GM10266 (cell line): ENCODE measurements at regions not wholly inside any gene's neighbourhood (a gene's known extent, or its start where the extent isn't known, plus 50 kb on each side); places are given as distances from the start of the nearest gene placed in this dataset.

Experiments
- DNase-seq: peaks from one replicate; pipeline ENCODE4 v3.0.0; 2012; ENCODE audit errors: extremely low spot score
- TF ChIP-seq, protein P1 (sequence below): IDR thresholded peaks from 2 replicates; pipeline ENCODE4 v1.5.1; 2012; ENCODE audit warnings: mild to moderate bottlenecking, low read depth; ENCODE audit not compliant: control insufficient read depth, insufficient read depth; ENCODE audit errors: missing control alignments

DNA sequence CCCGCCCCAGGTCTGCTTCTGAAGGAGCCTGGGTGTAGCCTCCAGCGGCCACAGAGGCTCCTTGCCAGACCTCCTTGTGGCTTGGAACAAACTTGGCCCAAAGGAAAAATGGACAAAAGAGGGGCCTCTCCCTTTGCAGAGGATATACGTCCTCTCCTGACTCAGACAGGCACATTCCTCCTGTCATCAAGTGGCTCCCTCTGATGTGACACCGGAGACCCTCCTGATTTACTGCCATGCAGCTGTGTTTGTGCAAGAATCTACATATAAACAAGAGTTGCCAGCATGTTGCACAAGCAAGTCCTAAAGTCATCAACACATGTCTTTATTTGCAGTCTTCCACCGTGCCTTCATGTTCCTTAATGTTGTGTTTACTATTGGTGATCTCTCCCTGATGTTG is 54.1 kb upstream of the F3 start:
- TF ChIP-seq, protein P1, sequence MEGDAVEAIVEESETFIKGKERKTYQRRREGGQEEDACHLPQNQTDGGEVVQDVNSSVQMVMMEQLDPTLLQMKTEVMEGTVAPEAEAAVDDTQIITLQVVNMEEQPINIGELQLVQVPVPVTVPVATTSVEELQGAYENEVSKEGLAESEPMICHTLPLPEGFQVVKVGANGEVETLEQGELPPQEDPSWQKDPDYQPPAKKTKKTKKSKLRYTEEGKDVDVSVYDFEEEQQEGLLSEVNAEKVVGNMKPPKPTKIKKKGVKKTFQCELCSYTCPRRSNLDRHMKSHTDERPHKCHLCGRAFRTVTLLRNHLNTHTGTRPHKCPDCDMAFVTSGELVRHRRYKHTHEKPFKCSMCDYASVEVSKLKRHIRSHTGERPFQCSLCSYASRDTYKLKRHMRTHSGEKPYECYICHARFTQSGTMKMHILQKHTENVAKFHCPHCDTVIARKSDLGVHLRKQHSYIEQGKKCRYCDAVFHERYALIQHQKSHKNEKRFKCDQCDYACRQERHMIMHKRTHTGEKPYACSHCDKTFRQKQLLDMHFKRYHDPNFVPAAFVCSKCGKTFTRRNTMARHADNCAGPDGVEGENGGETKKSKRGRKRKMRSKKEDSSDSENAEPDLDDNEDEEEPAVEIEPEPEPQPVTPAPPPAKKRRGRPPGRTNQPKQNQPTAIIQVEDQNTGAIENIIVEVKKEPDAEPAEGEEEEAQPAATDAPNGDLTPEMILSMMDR, result no peak
- DNase-seq, result no peak

DNA sequence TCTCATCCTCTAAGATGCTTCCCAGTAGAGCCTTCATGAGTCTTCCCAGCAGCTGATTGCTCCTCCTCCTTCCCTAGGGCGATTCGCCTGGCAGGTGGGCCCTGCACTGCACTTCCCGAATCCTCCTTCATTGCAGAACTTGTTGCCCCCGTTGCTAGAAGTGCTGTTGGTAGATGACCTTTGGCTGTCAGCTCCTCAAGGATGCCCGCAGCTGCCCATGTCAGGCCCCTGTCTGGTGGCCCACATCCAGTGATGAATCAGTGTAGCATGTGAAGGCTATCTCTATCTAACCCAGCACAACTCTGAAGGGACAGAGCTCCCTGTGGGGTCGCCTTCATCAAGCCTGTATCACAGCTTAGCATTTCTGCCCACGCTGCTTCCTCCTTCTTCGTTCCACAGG is 52.1 kb upstream of the F3 start:
- no peak for DNase-seq
- TF ChIP-seq, protein P1, result no peak

DNA sequence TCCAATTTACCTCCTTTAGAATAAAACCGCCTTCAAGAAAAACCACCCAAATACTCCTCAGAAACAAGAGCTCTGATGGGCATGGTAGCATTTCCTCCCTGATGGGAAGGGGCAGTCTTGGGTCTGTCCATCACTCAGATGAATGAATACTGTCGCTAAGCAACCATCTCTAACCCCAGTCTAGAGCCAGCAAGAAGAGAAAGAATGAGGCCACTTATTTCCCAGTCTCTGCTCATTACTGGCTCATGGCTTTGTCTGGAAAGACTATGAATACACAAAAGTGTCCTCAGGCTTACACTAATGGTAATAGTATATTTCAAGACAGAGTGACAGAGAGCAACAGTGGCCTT is 51.0 kb upstream of the F3 start:
- no peak for DNase-seq
- TF ChIP-seq, protein P1, result no peak

DNA sequence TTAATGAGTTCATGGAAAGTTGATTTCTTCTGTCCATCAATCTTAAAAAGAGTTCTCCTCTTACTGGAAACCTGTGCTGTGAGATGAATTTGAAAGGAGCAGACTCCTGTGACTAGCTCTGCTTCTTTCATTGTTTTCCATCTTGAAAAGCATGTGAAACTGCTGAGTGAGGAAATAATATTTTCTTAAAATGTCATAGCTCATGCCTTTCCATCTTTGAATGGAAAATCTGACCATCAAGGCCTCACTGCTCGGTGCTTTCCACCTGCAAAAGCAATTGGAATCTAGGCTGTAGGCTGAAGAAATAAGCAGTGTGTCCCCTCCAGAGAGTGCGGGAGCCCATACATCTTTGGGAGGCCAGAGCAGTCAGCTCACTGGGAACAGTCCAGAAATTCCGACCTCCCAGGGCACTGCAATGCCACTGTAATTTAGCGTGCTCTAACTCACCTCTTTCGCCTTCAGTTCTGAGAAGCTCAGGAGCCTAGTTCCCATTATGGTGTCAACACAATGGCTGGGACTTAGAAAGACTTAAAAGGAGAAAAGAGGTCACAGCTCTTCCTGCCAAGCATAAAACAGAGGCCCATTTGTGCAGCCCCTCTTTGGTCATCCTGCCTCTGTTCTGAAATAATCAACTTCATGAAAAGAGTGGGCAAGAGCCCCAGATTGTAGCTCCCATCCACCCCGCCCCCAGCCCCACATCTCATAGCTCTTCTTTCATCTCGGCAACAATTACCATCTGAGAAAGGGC is 50.4 kb upstream of the F3 start:
- TF ChIP-seq, protein P1, result no peak

More for the DNA sequence above, 50.4 kb upstream of the F3 start:
- DNase-seq, result no peak
